Sciatic nerve (tissue), 2 donors: ENCODE measurements at regions not wholly inside any gene's neighbourhood (a gene's known extent, or its start where the extent isn't known, plus 50 kb on each side); places are given as distances from the start of the nearest gene placed in this dataset.

ENCODE experiments used
- ATAC-seq: fragments of 200-7000 bp; cut with Tn5 transposase; one replicate; pipeline ENCODE4 v1.9.1; 2020; ENCODE audit warnings: mild to moderate bottlenecking, moderate library complexity
- DNase-seq: peaks from one replicate; pipeline ENCODE4 v3.0.0-alpha.2; 2020; ENCODE audit warnings: low spot score
- intact Hi-C: fragments of 100-400 bp; cut with DNase I; formaldehyde crosslinking; loops from one replicate; pipeline ENCODE4 v1.14.2; 2022
- donor health status: DM: no; HTN: no; CAD: no.
- donor health status: DM: no; HTN: no; CAD: no.

- ATAC-seq (peak; percentile 25), DNase-seq (no peak)
- intact Hi-C loops = no loop called here
These were observed 476.4 kb downstream of the MIAT start for GRCh38 chr22:27133681-27134314.

- intact Hi-C loops = no loop called here
- DNase-seq (no peak), ATAC-seq (peak; percentile 89)
These were observed 476.9 kb downstream of the MIAT start for GRCh38 chr22:27134315-27134701.

- DNase-seq = no peak
- intact Hi-C loops = no loop called here
- no peak for ATAC-seq
These were observed 477.9 kb downstream of the MIAT start for GRCh38 chr22:27135031-27135981.

GRCh38 chr22:27136596-27136995 lies 479.2 kb downstream of the MIAT start:
- ATAC-seq (no peak), DNase-seq (no peak)
- intact Hi-C loops = no loop called here

GRCh38 chr22:27137871-27138337 lies 480.5 kb downstream of the MIAT start:
- intact Hi-C loops = no loop called here
- ATAC-seq = peak; percentile 8
- no peak for DNase-seq

- ATAC-seq (no peak), DNase-seq (no peak)
- intact Hi-C loops = no loop called here
These were observed 481.1 kb downstream of the MIAT start for GRCh38 chr22:27138471-27138870.

- DNase-seq = no peak
- no peak for ATAC-seq
- intact Hi-C loops = no loop called here
These were observed 482.6 kb downstream of the MIAT start for GRCh38 chr22:27139935-27140511.

- DNase-seq (no peak), ATAC-seq (no peak)
- intact Hi-C loops = no loop called here
These were observed 484.9 kb downstream of the MIAT start for GRCh38 chr22:27142286-27142685.

- intact Hi-C loops = no loop called here
- ATAC-seq (no peak), DNase-seq (no peak)
These were observed 486.9 kb downstream of the MIAT start for GRCh38 chr22:27144321-27144720.

GRCh38 chr22:27146866-27147633 lies 489.7 kb downstream of the MIAT start:
- intact Hi-C loops = no loop called here
- no peak for ATAC-seq
- DNase-seq = no peak

GRCh38 chr22:27148055-27148454 lies 490.7 kb downstream of the MIAT start:
- intact Hi-C loops = no loop called here
- no peak for ATAC-seq
- DNase-seq = no peak

GRCh38 chr22:27148886-27149470 lies 491.6 kb downstream of the MIAT start:
- intact Hi-C loops = no loop called here
- DNase-seq = no peak
- no peak for ATAC-seq

- intact Hi-C loops = no loop called here
- ATAC-seq (no peak), DNase-seq (no peak)
These were observed 492.6 kb downstream of the MIAT start for GRCh38 chr22:27149921-27150543.

GRCh38 chr22:27150544-27150941 lies 493.2 kb downstream of the MIAT start:
- DNase-seq = no peak
- intact Hi-C loops = no loop called here
- ATAC-seq = peak; percentile 28

- ATAC-seq (no peak), DNase-seq (no peak)
- intact Hi-C loops = no loop called here
These were observed 494.0 kb downstream of the MIAT start for GRCh38 chr22:27151407-27151806.

GRCh38 chr22:27152033-27152432 lies 494.6 kb downstream of the MIAT start:
- ATAC-seq (no peak), DNase-seq (no peak)
- intact Hi-C loops = no loop called here

GRCh38 chr22:27152883-27153282 lies 495.5 kb downstream of the MIAT start:
- ATAC-seq (no peak), DNase-seq (no peak)
- intact Hi-C loops = no loop called here

- intact Hi-C loops = no loop called here
- DNase-seq = no peak
- no peak for ATAC-seq
These were observed 496.0 kb downstream of the MIAT start for GRCh38 chr22:27153386-27153785.

GRCh38 chr22:27154717-27155116 lies 497.3 kb downstream of the MIAT start:
- DNase-seq = no peak
- intact Hi-C loops = no loop called here
- ATAC-seq = no peak
